HG02571 (cell line): ENCODE measurements at regions not wholly inside any gene's neighbourhood (a gene's known extent, or its start where the extent isn't known, plus 50 kb on each side); places are given as distances from the start of the nearest gene placed in this dataset.
"Not testable (repeated sequence)": the region's sequence is repeated elsewhere in the genome, so short reads cannot be mapped to it uniquely, and the experiment has no call there.

ENCODE experiments used
- ATAC-seq: cut with Tn5 transposase; IDR thresholded peaks from one replicate; pipeline ENCODE4 v1.9.1; 2021; ENCODE audit warnings: mild to moderate bottlenecking, moderate library complexity; ENCODE audit not compliant: unreplicated experiment

GRCh38 chr3:101995371-101996046 lies 146.2 kb downstream of the NFKBIZ start:
- ATAC-seq, result no peak

DNA sequence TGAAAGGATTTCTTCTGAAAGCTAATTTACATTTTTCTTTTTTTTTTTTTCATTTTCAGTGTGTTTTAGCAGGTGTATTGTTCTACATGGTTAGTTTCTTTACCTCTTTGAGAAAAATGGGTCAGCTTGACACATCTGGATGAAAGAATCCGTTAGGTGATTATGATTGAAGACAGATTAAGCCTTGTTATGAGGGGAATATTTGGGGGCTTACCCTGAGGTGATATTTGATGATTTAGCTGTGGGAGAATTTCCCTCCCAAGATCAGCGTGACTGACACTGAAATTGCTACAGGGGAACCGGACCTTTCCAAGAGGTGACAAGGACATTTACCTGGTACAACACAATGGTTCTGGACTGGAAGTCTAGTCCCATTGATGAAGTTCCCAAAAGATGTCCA lies 147.5 kb downstream of the NFKBIZ start:
- no peak for ATAC-seq

DNA sequence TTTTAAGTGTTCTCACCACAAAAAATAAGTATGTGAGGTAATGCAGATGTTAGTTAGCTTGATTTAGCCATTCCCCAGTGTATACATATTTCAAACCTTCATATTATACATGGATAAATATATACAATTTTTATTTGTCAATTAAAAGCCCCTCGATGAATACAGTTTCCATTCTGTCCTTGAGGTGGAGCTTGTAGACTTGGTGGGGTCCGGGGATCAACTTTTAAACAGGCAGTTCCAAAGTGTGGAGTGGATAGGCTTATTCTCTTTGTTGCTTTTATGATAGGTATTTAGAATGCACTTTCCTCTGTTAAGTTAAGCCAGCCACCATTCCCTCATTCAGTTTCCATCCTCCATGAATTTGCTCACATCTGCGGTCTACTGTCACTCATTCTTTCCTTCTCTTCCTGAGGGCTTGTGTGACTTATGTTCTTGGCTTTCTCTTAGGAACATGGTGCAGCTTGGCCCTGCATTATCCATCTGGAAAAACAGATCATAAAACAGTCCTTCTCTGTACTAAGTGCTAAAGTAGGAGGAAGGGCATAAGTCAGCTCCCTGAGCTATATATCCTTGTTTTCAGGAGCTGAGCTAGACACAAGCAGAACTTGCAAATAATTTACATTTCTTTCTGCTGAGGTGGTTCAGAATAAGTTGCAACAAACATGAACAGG lies 149.1 kb downstream of the NFKBIZ start:
- ATAC-seq, result no peak

- no peak for ATAC-seq
Measured at GRCh38 chr3:101999177-101999779, 150.0 kb downstream of the NFKBIZ start.

DNA sequence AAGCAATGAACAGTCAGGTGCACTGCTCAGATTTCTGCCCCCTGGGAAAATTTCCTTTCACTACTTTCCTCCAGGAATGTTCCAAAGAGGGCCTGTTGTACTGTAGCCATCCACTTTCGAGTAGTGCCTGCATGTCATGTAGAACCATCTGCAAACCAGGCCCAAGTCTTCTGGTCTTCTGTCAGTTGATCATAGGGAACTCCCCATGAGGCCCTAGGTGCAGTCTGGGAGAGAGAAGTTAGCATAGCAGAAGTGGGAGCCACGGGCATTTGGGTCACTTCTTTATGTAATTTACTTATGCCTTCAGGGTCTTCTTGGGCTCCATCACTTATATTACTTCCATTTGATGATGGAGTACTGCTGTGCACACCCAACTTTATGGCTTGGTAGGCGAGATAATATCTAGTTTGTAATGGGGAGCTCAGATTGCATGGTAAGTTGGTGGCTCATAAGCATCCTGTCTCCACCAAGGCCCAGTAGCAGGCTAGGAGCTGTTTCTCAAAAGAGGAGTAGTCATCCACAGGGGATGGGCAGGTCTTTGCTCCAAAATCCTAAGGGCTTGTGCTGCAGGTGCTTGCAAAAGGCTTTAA lies 151.4 kb downstream of the NFKBIZ start:
- no peak for ATAC-seq

DNA sequence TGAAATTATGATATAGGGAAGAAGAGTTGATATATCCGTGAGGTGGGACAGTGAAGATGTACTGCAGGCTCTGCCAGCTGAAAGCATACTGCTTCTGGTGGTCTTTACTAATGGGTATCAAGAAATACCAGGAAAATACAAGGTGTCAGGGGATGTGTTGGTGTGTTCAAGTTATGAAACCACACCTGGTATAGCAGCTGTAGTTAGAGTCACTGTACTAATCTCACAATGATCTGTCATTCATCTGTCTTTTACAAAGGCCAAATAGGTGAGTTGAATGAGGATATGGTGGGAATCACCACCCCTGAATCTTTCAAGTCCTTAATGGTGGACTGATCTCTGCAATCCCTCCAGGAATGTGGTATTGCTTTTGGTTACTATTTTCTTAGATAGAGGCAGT lies 152.7 kb downstream of the NFKBIZ start:
- peak; percentile 70 for ATAC-seq

DNA sequence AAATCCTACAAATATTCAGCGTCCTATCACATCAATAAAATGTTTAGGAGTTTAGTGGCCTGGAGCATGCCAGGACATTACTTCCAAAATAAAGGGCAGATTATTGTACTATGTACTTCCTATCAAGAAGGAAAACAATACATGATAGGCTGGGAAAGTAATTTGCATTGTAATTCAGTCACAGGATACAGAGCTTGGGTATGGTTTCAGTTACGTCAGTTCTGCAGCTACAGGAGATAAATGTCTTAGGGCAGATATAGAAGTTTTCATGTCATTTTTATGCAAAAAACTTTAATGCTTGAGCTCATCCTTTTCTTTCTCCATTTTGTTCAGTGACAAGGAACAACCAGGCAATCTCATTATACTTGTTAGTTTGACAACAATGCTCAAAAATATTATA lies 155.2 kb downstream of the NFKBIZ start:
- no peak for ATAC-seq

DNA sequence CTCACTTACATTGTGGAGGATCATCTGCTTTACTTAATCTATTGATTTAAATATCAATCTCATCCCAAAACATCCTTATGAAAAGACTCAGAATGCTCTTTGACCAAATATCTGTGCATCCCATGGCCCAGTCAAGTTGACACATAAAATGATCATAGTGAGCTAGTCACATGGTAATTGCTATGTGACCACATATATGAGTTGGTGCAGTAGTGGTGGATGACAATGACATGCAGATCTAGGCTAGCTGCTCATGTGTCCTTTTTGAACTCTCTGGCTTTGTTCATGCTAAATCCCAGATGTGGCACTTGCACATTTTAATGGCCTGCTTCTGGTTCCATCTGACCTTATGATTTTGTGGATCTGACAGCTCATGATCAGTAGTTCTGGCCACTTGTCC lies 156.2 kb downstream of the NFKBIZ start:
- ATAC-seq, result no peak

- no peak for ATAC-seq
Measured at GRCh38 chr3:102006812-102007485, 157.6 kb downstream of the NFKBIZ start.

DNA sequence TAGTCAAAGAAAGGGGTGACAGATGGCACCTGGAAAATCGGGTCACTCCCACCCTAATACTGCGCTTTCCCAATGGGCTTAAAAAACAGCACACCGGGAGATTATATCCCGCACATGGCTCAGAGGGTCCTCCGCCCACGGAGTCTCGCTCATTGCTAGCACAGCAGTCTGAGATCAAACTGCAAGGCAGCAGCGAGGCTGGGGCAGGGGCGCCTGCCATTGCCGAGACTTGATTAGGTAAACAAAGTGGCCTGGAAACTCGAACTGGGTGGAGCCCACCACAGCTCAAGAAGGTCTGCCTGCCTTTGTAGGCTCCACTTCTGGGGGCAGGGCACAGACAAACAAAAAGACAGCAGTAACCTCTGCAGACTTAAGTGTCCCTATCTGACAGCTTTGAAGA lies 159.1 kb downstream of the NFKBIZ start:
- ATAC-seq, result not testable (repeated sequence)

GRCh38 chr3:102016417-102016816 lies 167.1 kb downstream of the NFKBIZ start:
- no peak for ATAC-seq

DNA sequence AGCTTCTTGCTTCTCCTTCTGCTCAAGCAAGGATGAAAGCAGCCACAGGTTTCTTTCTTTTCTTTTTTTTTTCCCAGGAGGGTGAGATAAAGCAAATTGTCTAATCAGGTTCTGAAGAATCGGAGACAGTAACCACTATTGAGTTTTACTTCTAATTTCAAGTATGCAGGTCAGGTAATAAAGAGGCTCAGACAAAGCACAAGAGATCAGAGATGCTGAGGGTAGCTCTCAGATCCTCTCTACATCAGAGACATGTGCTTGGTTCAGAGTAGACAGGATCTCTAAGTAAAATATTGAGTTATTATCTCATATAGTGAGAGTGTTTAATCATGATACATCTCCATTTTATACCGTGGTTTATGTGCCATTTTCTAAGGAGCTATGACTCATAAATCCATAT lies 168.5 kb downstream of the NFKBIZ start:
- ATAC-seq, result no peak

DNA sequence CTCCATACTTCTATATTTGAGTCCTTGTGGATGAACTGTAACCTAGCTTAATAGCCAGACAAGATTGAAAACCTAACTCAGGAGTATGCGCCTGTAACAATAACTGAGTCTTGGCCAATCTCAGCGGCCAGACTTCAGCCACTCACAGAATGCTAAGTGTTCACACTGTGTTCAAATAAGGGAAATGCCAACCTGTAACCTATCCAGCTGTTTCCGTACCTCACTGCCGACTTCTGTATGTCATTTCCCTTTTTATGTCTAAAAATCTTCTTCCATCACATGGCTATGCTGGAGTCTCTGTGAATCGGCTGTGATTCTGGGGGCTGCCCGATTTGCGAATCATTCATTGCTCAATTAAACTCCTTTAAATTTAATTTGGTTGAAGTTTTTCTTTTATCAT lies 169.2 kb downstream of the NFKBIZ start:
- no peak for ATAC-seq

DNA sequence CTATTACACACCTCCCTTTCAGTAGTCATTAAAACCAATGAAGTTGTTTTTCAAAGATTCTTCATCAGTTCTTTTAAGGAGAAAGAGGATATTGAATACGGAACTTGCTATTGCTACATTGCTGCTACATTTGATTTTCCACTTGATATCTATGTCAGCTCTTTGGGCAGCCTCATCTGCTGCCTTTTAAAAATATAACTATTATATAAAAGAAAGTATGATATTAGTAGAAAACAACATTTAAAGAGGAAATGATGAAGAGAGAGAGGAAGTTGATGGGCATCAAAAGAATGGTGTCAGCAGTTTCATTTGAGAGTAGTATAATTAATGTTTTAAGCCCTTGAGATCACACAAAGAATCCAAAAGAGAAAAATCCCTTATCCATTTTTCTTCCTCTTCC lies 171.4 kb downstream of the NFKBIZ start:
- no peak for ATAC-seq

DNA sequence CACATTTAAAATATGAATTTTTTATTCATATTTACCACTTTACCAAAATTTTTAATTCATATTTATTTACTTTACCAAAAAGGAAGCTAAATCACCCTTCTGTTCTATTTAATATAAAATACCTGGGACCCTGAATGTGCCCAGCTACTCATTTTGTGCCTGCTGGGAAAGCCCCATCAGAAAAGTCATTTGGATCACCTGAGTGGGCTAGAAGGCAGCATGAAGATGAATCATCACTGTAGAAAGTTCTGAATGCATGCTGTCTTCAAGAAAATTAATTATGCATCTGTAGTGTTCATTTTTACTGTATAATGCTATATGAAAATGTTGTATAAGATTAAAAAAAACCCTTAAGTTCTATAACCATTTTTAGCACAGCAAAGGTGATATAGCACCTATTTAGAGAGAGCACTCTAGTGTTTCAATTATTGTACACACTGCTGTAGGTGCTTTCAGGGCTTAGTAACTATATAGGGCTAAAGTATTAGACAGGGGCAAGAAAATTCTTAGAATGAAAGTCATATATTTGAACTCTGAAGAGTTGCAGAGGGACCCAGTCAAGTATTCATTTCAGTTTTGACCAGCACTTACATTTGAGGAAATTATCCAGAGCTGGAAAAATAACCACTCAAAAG lies 175.1 kb downstream of the NFKBIZ start:
- ATAC-seq, result no peak

GRCh38 chr3:102025606-102026270 lies 176.4 kb downstream of the NFKBIZ start:
- ATAC-seq, result no peak

GRCh38 chr3:102026656-102027055 lies 177.3 kb downstream of the NFKBIZ start:
- ATAC-seq, result no peak

DNA sequence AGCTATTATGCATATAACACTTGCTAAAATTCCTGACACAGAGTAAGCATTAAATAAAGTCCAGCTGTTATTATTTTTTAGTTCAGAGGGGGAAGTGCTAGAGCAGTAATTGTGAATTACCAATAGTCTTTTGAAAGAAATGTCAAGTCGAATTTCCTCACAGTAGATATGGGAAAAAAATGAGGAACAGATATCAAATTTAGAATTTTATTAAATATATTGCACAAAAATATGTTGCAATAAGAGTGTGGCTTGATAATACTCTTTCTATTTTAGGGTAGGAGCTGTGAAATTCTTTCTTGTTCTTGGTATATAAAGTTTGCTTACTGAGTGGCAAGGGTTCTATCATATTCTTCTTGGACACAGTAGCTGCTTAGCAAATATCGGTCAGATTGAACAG lies 181.3 kb downstream of the NFKBIZ start:
- no peak for ATAC-seq

DNA sequence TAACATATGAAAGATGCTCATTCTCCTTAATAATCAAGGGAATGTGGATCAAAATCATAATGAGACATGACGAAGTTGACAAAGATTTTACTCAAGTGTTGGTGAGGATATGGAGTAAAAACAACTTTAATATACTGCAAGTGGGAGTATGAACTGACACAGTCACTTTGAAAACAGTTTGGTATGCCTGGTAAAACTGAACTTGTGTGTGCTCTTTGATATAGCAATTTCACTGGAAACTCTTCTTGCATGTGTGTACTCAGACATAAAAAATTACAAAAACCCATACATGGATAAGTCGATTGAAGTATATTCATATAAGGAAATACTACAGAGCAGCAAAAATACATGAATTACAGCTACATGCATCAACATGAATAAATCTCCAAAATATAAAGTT lies 182.5 kb downstream of the NFKBIZ start:
- no peak for ATAC-seq
